Femur (tissue), 1 donor: ENCODE measurements at regions not wholly inside any gene's neighbourhood (a gene's known extent, or its start where the extent isn't known, plus 50 kb on each side); places are given as distances from the start of the nearest gene placed in this dataset.
A peak's percentile ranks its signal among the peaks of the same experiment; 100 is the strongest.
"Not testable (repeated sequence)": the region's sequence is repeated elsewhere in the genome, so short reads cannot be mapped to it uniquely, and the experiment has no call there.

Source experiments
- DNase-seq: peaks from one replicate; pipeline ENCODE4 v3.0.0-alpha.2; 2017

DNA sequence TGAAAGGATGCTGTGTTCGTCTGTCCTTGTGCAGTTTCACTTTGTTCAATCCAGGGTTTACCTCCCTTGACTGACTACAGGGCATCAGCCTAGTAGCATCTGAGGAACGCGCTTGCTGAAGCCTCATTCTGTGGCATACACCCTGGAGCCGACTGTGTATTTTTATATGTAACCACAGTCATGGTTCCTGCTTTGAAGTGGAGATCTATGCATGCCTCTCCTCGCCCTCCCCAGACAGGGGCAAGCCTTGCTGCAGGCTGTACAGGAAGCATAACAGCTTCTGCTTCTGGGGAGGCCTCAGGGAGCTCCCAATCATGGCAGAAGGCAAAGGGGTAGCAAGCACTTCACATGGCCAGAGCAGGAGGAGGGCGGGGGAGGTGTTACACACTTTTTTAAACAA lies 262.1 kb downstream of the BCL11B start:
- DNase-seq = no peak

DNA sequence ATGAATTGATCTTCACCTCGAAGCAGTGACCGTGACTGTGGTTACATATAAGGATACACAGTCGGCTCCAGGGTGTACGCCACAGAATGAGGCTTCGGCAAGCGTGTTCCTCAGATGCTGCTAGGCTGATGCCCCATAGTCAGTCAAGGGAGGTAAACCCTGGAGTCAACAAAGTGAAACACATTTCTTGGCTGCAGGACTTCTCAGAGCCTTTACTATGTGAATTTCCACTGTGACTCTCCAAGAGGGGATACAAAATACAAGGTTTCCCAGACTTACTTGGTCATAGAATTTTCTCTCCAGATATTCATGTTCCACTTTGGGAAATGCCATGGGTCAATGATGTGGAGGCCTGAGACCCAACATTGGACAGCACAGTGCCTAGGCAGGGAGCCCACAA lies 260.6 kb downstream of the BCL11B start:
- no peak for DNase-seq

DNA sequence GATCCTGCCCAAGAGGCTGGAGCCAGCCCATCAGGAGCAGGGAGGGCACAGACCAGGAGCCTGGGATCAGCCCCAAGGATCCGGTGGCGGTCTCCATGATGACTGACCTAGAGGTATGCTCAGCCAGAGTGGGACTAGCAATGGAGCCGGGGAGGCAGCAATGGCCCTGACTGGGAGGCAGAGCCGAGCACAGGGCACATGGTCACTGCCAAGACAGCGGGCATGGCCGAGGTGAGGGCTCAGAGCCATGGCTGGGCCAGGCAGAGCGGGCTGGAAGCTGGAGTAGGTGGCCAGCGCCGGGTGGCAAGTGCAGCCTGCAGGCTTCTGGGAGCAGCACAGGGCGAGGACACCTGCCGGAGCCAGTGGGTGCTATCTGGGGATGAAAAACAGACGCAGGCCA lies 259.3 kb downstream of the BCL11B start:
- no peak for DNase-seq

DNA sequence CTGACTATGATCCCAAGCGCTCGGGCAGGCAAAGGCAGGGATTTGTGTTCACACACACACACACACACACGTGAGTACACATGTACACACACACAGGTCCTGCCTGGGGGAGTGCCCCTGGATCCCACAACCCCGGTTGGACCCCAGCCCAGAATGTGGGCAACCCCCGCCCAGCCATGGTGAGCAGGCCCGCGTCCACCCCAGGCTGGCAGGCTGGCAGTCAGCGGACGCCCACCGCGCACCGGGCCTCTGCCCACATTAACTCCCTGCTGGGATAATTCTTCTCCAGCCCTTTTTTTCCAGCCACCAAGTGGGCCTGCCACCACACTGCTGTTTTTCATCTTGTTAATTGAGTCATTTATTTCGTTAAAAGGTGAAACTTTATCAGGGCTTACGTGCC lies 256.2 kb downstream of the BCL11B start:
- DNase-seq = no peak

DNA sequence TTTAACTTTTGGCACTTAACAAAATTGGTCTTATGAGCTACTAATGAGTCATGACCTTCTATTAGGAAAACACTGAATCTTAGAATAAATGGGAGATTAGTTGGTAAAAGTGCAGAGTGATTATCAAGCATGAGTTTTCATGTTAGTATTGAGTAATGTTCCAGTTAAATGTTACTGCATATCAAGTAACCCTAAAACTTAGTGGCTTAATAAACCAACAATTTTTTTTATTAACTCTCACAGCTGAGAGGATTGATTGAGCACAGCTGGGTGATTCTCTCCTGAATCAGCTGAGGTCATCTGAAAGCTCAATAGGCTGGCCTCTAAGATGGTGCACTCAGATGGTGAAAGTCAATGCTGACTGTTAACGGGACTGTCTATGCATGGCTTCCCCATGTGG lies 248.6 kb downstream of the BCL11B start:
- DNase-seq = no peak

DNA sequence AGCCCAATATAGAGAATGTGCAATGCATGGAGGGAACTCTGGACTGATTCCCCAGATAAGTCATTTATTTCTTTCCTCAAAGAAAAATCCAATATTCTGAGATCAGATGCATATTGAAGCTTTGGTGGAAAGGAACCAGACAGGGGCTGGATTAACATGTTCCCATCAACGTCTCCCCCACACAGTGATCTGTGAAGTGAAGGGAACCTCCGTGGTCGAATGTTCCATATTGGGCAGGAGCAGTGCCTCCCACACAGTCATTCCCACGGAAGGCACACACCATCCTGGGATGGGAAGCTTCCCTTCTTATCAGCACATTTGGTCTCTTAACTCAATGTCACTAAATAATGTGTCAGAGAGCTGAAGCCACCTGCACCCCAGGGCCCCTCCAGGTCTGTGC lies 247.1 kb downstream of the BCL11B start:
- no peak for DNase-seq

DNA sequence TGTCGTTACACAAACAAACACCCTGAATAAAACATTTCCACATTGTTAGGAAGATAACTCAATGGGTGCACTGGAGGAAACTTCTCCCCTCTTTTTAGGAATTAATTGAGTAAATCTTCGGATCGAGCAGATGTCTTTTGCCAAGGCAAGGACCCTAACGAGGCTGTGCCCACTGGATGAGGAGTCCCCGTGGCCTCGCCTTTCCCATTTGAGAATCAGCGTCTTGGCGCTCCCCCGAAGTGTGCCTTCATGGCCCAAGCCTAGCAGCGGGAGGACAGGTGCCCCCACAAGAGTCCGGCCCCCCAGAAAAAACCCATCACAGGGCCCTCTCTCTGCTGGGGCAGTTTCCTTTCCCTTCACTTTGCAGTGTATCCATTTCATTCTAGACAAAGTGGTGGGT lies 246.6 kb downstream of the BCL11B start:
- no peak for DNase-seq

DNA sequence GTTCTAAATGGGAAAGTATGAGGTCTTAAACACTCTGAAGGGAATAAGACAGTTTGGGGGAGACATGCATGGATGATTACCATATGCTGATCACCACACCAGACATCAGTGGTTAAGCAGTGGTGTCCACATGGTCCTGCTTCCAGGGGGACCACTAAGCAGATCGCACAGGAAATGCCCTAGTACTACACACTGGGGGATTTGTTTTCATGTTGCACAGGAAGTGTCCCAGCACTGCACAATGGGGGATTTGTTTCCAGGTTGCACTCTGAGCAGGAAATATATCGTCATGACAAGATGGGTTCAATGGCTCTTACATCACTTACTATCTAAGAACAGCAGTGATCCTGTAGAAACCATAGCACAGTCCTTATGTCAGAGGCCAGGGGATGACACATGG lies 245.5 kb downstream of the BCL11B start:
- peak; percentile 10 for DNase-seq

DNA sequence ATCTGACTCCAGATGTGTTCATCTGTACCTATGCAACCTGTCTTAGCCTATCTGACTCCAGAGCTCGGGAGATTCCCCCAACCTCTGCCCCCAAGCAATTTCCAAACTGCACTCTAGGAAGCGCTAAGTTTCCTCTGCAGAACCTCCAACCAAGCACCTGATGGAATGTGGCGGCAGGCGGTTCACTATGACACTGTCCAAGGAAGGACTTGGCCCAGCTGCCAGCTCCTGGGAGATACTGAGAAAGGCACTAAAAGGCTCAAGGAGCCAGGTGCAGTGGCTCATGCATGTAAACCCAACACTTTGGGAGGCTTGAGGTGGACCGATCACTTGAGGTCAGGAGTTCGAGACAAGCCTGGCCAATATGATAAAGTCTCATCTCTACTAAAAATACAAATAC lies 244.0 kb downstream of the BCL11B start:
- DNase-seq = peak; percentile 6

DNA sequence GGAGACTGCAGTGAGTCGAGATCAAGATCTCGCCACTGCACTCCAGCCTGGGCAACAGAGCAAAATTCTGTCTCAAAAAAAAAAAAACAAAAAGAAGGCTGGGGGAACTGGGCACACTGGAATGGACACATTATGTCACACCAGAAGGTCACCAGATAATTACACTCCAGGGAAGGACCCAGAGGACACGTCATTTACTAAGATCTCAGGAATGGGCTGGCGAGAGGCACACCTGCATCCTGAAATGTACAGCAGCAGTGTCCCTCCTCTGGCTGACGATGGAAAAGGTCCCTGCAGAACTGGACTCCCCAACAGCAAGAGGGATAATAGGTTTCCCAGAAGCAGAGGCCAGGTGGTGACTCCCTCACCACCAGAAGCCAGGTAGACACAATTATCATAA lies 243.5 kb downstream of the BCL11B start:
- no peak for DNase-seq

DNA sequence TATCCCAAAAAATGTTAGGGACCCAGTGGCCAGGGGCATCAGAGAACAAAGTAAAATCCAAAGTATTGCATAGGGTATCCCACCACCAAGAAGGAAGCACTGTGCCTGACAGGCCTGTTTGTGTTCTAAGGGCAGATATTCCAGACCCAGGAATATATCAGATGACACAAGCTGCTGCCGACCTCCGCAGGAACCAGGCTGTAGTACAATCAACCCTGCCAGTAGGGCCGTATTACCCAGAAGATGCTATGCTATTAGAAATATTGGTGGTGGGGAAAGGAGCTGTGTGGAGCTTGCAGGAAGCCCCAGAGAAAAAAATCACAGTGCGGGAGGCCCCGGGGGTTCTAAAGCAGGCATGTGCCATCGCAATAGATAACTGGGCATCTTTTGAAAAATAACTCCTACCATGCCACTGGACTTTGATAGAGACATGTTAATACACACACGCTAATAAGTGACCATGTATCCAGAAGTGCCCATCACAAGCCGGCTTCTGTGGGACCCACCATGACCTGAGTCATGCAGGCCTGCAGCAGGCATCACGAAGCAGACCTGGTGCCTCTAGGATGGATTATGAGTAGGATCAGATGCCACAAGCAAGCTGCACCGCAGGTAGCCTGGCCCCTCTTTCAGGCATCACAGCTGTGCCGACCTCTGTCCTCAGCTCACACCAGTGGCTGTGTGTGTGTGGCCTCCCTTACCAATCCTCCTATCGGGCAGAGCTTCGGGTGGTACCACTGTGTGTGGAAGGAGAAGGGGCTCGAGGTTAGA lies 242.7 kb downstream of the BCL11B start:
- peak; percentile 15 for DNase-seq

DNA sequence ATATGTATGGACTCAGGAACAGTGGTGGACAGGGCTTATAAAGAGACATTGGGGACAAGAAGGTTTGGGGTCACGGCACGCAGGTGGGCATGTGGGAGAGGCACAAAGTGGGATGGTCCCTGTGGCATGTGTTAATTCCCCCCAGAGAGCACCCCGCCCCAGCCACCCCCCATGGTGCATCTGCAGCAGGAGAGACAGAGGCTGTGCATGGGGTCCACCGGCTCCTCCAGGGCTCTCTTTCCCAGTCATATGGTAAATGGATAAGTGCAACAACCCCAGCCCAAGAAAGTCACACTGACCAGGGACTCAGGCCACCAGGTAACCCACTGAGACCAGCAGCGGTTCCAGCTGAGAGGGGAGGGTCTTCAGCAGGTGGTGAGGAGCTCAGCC lies 242.1 kb downstream of the BCL11B start:
- peak; percentile 8 for DNase-seq

DNA sequence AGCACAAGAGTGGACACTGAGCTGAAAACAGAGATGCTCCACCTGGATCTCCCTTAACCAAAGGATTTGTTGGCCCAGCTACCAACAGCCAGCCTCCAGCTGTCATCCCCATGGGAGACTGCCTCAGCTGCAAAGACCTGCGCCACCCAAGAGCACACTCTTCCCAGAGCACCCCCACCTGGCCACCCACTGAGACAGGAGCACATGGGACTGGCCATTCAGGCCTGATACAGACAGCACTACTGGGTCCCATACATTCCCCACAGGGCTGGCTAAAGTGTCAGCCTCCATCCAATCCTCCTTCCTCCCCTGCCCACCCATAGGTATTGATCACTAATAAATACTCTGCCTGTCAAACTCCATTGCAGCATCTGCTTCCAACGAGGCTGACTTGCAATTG lies 241.5 kb downstream of the BCL11B start:
- DNase-seq = no peak

DNA sequence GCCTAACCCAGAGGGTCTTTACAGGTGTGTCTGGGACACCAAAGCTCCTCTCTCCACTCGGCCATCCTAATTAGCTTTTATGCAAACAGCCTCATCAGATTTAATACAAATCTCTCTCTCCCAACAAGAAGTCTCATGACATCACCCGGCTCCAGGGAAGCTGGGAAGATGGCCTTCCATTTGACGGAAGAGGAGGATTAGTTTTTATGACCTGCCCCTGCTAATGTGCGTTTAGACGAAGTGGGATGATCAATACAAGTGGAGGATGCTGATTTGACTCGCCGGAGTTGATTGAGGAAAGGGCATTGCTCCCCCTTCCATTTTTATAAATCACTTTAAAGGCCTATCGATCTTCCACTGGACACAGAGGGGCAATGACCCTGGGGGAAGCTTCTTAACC lies 239.2 kb downstream of the BCL11B start:
- DNase-seq = no peak

DNA sequence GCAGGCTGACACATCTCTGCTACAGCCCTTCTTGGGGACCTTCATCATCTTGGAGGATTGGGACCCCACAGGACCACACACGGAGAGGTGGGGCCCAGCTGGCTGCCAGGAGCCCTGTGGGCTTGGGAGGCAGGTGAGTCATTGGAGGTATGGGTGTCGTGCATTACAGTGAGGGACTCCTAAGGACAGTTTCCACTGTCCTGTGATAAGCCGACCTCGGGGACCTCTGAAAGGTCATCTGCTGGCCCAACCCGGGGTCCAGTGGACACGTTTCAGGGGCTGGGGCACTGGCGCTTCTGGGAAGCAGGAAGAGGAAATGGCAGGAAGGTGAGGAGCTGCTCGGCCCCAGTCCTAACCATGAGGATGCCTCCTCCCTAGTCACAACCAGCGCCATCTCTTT lies 238.0 kb downstream of the BCL11B start:
- DNase-seq = peak; percentile 13

DNA sequence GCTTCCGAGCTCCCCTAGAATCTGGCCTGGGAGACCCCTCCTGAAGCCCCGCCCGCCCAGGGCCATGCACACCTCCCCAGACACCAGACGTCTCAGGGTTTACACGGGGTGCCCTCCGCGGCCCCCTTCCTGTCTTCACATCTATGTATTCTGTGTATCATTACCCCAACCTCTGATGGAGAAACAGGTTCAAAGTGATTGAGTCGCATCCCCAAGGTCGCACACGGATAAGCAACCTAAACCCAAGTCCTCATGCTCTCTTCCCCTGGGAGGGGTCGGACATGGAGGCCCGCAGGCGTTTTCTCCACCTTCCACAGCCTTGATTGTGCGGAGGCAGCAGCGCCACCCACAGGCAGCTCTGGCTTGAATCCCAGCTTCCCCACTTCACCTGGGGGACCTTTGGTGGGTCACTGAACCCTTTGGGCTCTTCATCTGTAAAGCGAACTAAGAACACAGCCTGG lies 237.3 kb downstream of the BCL11B start:
- peak; percentile 27 for DNase-seq

DNA sequence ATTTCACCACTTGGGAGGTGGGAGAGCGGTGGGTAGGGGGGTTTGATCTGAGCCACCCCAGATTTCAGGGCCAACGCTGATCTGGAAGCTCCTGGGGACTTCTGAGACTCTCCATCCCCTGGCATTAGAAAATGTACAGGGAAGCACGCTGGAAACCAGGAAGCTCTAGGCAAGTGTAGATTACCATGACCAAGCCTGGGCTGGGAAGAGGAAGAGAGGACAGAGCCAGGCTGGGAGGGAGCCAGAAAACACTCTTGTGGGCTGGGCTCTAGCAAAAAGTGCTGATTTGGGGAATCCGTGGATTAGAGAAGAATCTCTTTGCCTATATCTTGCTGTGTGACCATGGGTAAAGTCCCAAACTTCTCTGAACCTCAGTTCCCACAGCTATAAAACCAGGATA lies 236.7 kb downstream of the BCL11B start:
- DNase-seq = peak; percentile 81

DNA sequence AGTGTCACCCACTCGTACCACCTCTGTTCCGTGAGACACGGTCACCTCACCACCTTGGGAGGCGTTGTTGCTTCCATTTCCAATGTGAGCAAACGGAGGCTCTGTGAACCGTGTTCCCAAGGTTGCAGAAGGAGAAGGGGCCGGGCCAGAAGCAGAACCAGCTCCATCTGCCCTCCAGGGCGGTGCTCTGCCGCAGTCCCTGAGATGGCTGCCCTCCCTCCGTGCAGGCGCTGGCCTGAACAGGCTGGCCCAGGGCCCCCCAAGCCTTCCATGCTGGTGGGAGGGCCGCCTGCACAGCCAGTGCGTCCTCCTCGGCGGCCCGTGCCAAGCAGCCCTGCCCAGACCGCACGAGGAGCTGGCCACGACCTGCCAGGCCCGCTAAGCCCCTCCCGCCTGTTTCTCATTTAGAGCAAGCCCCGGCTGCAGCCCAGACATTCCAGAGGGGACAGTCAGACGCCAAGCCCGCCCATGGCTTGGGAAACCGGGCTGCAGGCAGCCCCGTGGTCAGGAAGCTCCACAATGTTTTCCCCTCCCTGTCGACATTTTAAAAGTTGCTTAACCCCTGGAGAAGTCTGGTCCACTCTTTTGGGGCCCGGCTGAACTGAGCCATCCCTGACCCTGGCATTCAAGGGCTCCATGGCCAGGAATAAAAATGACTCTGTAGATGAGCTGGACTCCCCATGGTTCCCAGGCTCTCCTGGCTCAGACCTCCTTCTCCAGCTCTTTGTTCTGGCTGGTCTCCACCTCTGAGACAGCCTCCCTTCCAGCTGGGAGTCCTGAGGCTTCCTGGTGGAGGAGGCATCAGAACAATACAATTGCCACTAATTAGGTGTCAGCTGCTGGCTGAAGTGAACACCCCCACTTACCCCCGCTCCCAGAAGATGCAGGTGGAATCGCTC lies 236.0 kb downstream of the BCL11B start:
- DNase-seq = peak; percentile 95

DNA sequence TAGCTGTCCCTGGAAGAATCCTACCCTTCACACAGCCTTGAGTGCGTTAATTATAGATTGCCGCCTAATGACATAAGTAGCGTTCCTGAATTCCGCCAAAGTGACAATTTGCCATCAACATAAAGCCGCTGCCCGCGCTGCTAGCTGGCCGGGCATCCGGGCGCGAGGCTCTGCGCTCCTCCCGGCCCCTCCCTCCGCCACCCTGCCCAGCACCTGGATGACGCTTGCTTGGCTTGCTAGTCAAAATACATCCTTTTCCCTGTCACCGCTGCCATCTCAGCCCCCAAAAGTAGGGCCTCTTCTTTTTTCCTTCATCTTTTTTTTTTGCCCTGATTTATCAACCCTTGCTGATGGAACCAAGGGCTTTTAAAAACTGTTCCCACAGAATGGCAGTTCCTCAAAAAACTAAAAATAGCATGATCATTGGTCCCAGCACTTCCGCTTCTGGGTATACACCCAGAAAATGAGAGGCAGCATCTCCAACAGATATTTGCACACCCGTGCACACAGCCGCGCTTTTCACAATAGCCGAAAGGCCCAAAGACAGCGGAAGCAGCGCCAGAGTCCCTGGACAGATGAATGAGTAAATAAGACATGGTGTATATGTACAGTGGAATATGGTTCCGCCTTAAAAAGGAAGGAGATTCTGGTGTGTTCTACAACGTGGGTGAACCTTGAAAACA lies 235.2 kb downstream of the BCL11B start:
- DNase-seq = no peak

DNA sequence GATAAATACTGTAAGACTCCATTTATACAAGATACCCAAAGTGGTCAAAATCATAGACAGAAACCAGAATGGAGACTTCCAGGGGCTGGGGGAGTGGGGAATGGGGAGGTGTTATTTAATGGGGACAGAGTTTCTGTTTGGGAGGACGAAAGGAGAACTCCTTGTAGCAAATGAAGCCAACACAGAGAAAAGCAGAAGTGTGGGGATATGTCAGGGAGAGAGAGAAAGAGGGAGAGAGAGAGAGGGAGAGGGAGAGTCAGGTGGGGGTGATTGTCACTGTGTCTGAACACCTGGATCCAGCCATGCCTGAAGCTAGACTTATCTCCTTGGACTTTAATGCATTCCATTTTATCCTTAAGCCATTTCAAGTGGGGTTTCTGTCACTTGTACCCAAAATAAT lies 234.7 kb downstream of the BCL11B start:
- DNase-seq = not testable (repeated sequence)

DNA sequence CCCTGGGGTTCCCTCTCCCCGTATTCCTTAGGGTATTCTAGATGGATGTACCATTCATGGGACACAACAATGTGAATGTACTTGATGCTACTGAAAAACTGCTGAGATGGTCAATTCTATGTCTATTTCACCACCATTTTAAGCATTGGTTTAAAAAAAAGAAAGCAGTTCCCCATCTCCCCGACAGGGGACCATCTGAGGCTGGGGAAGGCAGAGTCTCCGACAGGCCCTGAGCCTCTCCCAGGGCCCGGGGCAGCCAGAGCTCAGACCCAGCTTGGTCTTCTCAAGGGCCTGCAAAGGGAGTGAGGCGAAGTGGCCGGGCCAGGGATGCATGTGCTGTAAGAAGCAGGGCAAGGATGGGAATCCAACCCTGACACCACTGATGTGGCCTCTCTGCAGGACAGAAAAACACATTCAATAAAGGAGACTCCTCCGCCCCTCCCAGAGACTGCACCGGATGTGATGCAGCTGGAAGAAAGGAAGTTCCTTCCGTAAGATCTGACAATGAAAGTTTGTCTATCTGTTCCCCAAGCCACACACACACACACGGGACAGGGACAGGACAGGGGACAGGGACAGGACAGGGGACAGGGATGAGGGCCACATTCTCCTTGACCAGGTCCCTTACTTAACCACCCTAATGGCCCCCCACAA lies 234.1 kb downstream of the BCL11B start:
- no peak for DNase-seq

DNA sequence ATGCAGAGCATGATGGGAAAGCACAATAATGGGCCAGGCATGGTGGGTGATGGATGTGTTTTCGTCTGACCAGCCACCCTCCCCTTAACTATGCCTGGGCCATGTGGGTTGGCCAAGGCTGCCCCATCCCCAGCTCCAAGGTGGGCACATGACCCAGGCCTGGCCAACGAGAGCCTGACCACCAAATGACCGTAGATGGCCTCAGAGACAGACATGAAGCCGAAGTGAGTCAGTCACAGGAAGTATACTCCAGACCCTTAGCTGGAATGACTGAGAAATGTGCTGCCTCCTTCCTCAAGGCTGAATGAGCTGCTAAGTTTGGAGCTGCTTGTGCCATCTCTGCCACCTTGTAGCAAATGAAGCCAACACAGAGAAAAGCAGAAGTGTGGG lies 233.6 kb downstream of the BCL11B start:
- DNase-seq = peak; percentile 17
